ENCODE measurements at regions not wholly inside any gene's neighbourhood (a gene's known extent, or its start where the extent isn't known, plus 50 kb on each side); places are given as distances from the start of the nearest gene placed in this dataset.
"Not testable (repeated sequence)": the region's sequence is repeated elsewhere in the genome, so short reads cannot be mapped to it uniquely, and the experiment has no call there.

DNA sequence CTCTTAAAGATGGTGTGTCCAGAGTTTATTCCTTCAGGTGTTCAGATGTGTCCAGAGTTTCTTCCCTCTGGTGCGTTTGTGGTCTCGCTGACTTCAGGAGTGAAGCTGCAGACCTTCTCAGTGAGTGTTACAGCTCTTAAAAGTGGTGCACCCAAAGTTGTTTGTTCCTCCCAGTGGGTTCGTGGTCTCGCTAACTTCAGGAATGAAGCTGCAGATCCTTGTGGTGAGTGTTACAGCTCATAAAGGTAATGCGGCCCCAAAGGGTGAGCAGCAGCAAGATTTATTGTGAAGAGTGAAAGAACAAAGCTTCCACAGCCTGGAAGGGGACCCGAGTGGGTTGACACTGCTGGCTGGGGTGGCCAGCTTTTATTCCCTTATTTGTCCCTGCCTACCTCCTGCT, 227.7 kb upstream of the DAB2 start:
- H3K36me3 Mint-ChIP-seq; H3K4me1 Mint-ChIP-seq; H3K4me3 ChIP-seq (ENCODE audit: low read length in 2 of 2); H3K4me1 ChIP-seq (ENCODE audit: insufficient read depth, low read length); POLR2A ChIA-PET (ENCODE audit: partially characterized antibody); H3K9me3 ChIP-seq (ENCODE audit: control insufficient read depth in 1 of 2, low read length in 2 of 2); CTCF ChIA-PET (ENCODE audit: partially characterized antibody); H3K4me3 Mint-ChIP-seq; H3K27ac ChIP-seq (ENCODE audit: low read depth, low read length); H3K9me3 Mint-ChIP-seq; DNase-seq; H3K27me3 Mint-ChIP-seq; H3K36me3 ChIP-seq (ENCODE audit: insufficient read depth, low read length); H3K27ac Mint-ChIP-seq; intact Hi-C loops (cut with micrococcal nuclease); H3K27me3 ChIP-seq (ENCODE audit: insufficient read depth, low read length): not testable (repeated sequence)

DNA sequence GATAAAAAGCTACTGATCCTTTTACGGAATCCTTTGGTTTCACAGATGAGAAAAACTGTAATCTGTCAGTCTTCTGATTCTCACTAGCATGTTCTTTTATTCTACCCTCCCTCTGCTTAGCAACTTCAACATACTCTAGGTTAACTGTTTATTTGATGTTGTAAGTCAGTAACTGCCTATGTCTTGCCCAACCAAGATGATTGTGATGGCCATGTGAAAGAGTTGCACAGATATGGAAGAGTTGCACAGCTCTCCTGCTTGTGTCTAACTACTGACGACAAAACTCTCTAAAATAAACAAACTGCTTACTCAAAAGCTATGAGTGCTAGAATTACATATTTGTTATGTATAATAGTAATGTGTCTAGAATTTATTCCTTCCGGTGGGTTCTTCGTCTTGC, 227.3 kb upstream of the DAB2 start:
- Mint-ChIP-seq H3K27me3 (peaks cover 0 to 6% of the 10 kb centered on the region in 2 donors), H3K27ac (no peak overlapping the region), H3K4me3 (no peak overlapping the region), H3K9me3 (peaks cover 0 to 4% (median 0%) of the 10 kb centered on the region in 8 donors), H3K4me1 (peaks cover 0 to 4% (median 0%) of the 10 kb centered on the region in 4 donors), H3K36me3 (no peaks in the 10 kb centered on the region)
- CTCF ChIA-PET (ENCODE audit: partially characterized antibody): no interaction called here
- H3K4me3 ChIP-seq (ENCODE audit: low read length in 2 of 2): no peak overlapping the region
- H3K36me3 ChIP-seq (ENCODE audit: insufficient read depth, low read length): no peaks in the 10 kb centered on the region
- H3K9me3 ChIP-seq (ENCODE audit: control insufficient read depth in 1 of 2, low read length in 2 of 2): no peaks in the 10 kb centered on the region
- H3K27ac ChIP-seq (ENCODE audit: low read depth, low read length): no peak overlapping the region
- POLR2A ChIA-PET (ENCODE audit: partially characterized antibody): no interaction called here
- DNase-seq: no peak
- intact Hi-C loops (cut with micrococcal nuclease): no loop called here
- no peaks in the 10 kb centered on the region for H3K4me1 ChIP-seq (ENCODE audit: insufficient read depth, low read length)
- no peaks in the 10 kb centered on the region for H3K27me3 ChIP-seq (ENCODE audit: insufficient read depth, low read length)

DNA sequence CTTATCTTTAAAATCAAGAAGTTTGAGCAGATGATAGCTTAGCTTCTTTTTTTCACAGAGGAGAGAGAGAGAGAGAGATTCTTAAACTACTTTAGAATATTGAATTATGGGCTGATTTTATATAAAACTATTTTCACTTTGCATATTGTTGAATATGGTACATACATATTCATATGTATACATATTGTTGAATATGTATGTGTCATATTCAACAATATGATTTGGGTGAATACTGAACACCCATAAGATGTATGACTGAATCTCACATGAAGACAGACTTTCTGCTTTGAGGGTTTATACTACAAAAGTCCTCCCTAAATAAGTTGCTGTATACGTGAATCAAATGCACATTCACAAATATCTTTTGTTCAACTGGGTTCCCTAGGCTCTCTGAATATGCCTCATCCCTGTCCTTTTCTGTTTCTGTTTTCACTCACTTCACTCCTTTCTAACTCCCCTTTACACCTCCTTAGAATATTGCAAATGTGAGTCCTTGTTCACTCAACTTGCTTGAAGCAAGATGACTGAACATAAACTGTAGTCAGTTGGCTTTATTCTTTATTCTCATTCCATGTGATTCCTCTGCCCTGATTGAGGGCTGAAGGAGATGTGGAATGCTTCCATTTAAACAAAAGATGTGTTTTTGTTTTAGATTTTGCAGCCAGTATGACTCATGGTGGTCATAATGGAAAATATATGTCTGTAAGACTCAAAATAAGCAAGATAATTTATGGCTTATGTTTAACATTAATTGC, 225.4 kb upstream of the DAB2 start:
- no peak overlapping the region for H3K27ac ChIP-seq (ENCODE audit: low read depth, low read length)
- POLR2A ChIA-PET (ENCODE audit: partially characterized antibody): no interaction called here
- H3K36me3 ChIP-seq (ENCODE audit: insufficient read depth, low read length): no peaks in the 10 kb centered on the region
- H3K9me3 ChIP-seq (ENCODE audit: control insufficient read depth in 1 of 2, low read length in 2 of 2): no peaks in the 10 kb centered on the region
- DNase-seq: no peak
- intact Hi-C loops (cut with micrococcal nuclease): no loop called here
- Mint-ChIP-seq H3K36me3 (no peaks in the 10 kb centered on the region), H3K9me3 (peaks cover 0 to 4% (median 0%) of the 10 kb centered on the region in 8 donors), H3K27ac (no peak overlapping the region), H3K4me3 (no peak overlapping the region), H3K4me1 (peaks cover 0 to 3% (median 0%) of the 10 kb centered on the region in 4 donors), H3K27me3 (peaks cover 0 to 4% of the 10 kb centered on the region in 2 donors)
- no peaks in the 10 kb centered on the region for H3K27me3 ChIP-seq (ENCODE audit: insufficient read depth, low read length)
- CTCF ChIA-PET (ENCODE audit: partially characterized antibody): no interaction called here
- no peaks in the 10 kb centered on the region for H3K4me1 ChIP-seq (ENCODE audit: insufficient read depth, low read length)
- H3K4me3 ChIP-seq (ENCODE audit: low read length in 2 of 2): no peak overlapping the region

DNA sequence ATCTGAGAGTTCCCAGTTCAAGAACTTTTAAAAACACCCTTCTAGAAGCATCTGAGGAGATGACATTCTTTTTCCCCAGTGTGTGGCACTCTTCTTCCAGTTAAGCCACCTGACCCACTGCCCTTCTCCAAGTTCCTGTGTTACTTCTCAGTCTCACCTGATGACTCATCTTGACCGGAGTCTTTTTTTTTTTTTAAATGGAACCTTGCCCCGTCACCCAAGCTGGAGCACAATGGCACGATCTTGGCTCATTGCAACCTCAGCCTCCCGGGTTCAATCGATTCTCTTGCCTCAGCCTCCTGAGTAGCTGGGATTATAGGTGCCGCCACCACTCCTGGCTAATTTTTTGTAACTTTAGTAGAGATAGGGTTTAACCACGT, 224.1 kb upstream of the DAB2 start:
- H3K27me3 ChIP-seq (ENCODE audit: insufficient read depth, low read length): no peaks in the 10 kb centered on the region
- POLR2A ChIA-PET (ENCODE audit: partially characterized antibody): no interaction called here
- no peak overlapping the region for H3K27ac Mint-ChIP-seq

DNA sequence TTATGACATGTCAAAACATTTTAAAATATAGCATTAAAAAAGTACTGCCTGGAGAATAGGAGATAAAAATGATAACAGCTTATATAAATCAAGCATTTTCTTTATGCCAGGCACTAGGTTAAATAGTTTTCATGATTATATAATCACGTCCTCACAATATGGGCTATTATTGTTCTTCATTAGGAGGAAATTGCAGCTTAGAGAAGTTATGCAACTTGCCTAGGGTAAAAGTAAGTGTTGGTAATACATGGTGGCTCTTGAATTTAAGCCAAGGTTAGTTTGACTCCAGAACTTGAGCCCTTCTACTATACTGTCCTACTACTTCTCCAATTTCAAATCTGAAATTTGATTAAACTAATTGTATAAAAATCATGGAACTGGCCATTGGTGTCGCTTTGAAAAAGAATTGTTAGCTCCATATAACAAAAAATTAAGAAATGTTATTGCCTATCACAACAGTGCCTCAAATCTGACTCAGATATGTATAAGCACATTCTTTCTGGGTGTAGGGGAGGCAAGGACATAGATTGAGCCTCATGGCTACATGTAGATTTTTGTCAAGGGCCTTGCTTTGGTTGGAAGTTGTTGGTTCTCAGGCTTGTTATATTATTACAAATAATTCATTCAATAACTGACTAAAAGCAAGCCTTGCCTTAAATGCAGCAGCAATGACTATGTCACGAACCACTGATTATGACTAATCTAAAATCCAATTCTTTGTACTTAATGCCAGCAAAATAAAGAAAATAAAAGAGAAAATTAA, 223.5 kb upstream of the DAB2 start:
- H3K4me3 ChIP-seq (ENCODE audit: low read length in 2 of 2): no peak overlapping the region
- no peaks in the 10 kb centered on the region for H3K36me3 ChIP-seq (ENCODE audit: insufficient read depth, low read length)
- Mint-ChIP-seq H3K4me3 (no peak overlapping the region), H3K36me3 (no peaks in the 10 kb centered on the region), H3K27me3 (peaks cover 0 to 2% of the 10 kb centered on the region in 2 donors), H3K9me3 (peaks cover 0 to 4% (median 0%) of the 10 kb centered on the region in 8 donors), H3K27ac (no peak overlapping the region), H3K4me1 (peaks cover 0 to 3% (median 0%) of the 10 kb centered on the region in 4 donors)
- no peaks in the 10 kb centered on the region for H3K27me3 ChIP-seq (ENCODE audit: insufficient read depth, low read length)
- H3K4me1 ChIP-seq (ENCODE audit: insufficient read depth, low read length): no peaks in the 10 kb centered on the region
- ChIA-PET CTCF (ENCODE audit: partially characterized antibody) (no interaction called here), POLR2A (ENCODE audit: partially characterized antibody) (no interaction called here)
- DNase-seq: no peak
- intact Hi-C loops (cut with micrococcal nuclease): no loop called here
- H3K9me3 ChIP-seq (ENCODE audit: control insufficient read depth in 1 of 2, low read length in 2 of 2): no peaks in the 10 kb centered on the region
- H3K27ac ChIP-seq (ENCODE audit: low read depth, low read length): no peak overlapping the region

More for the DNA sequence above, 224.1 kb upstream of the DAB2 start:
- CTCF ChIA-PET (ENCODE audit: partially characterized antibody): no interaction called here
- Mint-ChIP-seq H3K9me3 (peaks cover 0 to 4% (median 0%) of the 10 kb centered on the region in 8 donors), H3K4me1 (peaks cover 0 to 3% (median 0%) of the 10 kb centered on the region in 4 donors), H3K36me3 (no peaks in the 10 kb centered on the region), H3K4me3 (no peak overlapping the region), H3K27me3 (peaks cover 0 to 4% of the 10 kb centered on the region in 2 donors)
- DNase-seq: no peak
- H3K4me1 ChIP-seq (ENCODE audit: insufficient read depth, low read length): no peaks in the 10 kb centered on the region
- no peaks in the 10 kb centered on the region for H3K36me3 ChIP-seq (ENCODE audit: insufficient read depth, low read length)
- intact Hi-C loops (cut with micrococcal nuclease): no loop called here
- no peaks in the 10 kb centered on the region for H3K9me3 ChIP-seq (ENCODE audit: control insufficient read depth in 1 of 2, low read length in 2 of 2)
- no peak overlapping the region for H3K27ac ChIP-seq (ENCODE audit: low read depth, low read length)
- no peak overlapping the region for H3K4me3 ChIP-seq (ENCODE audit: low read length in 2 of 2)

DNA sequence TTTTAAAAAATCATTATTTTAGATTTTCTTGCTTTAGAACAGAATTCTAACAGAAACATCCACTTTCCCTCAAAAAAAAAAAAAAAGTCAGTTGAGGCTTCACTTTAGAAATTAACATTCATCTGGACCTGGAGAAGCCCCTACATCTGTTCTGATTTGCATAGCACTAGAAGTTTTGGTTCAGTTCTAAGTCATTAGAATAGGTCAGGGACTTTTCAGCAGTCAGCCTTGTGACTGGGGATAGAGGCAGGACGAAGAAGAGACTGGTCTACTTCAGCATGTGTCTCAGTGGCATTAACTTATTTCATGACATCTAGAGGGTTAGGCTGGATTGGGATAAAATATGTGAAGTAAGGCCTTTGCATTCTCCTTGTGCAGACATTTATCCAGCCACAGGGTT, 215.8 kb upstream of the DAB2 start:
- Mint-ChIP-seq H3K27me3 (peaks cover 0 to 2% of the 10 kb centered on the region in 2 donors), H3K36me3 (no peaks in the 10 kb centered on the region), H3K4me1 (no peaks in the 10 kb centered on the region), H3K9me3 (peaks cover 0 to 2% (median 0%) of the 10 kb centered on the region in 8 donors), H3K27ac (no peak overlapping the region), H3K4me3 (no peak overlapping the region)
- no peaks in the 10 kb centered on the region for H3K36me3 ChIP-seq (ENCODE audit: insufficient read depth, low read length)
- no peaks in the 10 kb centered on the region for H3K9me3 ChIP-seq (ENCODE audit: control insufficient read depth in 1 of 2, low read length in 2 of 2)
- no peak overlapping the region for H3K4me3 ChIP-seq (ENCODE audit: low read length in 2 of 2)
- H3K27me3 ChIP-seq (ENCODE audit: insufficient read depth, low read length): no peaks in the 10 kb centered on the region
- ChIA-PET POLR2A (ENCODE audit: partially characterized antibody) (no interaction called here), CTCF (ENCODE audit: partially characterized antibody) (no interaction called here)
- no peak overlapping the region for H3K27ac ChIP-seq (ENCODE audit: low read depth, low read length)
- H3K4me1 ChIP-seq (ENCODE audit: insufficient read depth, low read length): no peaks in the 10 kb centered on the region
- no peak for DNase-seq
- intact Hi-C loops (cut with micrococcal nuclease): no loop called here

DNA sequence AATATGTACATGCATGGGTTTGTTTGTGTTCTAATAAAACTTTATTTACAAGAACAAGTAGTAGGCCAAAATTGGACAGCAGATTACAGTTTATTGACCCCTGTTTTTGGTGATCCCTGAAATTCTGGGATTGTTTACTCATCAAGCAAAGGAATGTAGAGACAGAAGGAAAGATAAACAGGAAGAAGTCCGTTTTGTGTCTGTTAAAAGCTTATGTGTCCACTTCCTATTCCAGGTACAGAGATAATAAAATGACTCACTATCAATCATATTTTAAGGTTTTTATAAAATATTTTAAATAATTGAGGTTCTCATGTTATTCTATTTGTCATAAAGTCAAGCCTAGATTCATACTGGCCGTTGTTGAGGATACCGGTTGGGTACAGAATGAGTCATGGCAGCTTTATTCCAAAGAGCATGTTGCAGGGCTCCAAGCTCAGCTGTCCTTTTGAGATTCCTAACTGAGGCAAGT, 214.9 kb upstream of the DAB2 start:
- Histone ChIP-seq H3K4me3 (ENCODE audit: low read length in 2 of 2) (no peak overlapping the region), H3K9me3 (ENCODE audit: control insufficient read depth in 1 of 2, low read length in 2 of 2) (no peaks in the 10 kb centered on the region), H3K4me1 (ENCODE audit: insufficient read depth, low read length) (no peaks in the 10 kb centered on the region), H3K27me3 (ENCODE audit: insufficient read depth, low read length) (no peaks in the 10 kb centered on the region), H3K36me3 (ENCODE audit: insufficient read depth, low read length) (no peaks in the 10 kb centered on the region), H3K27ac (ENCODE audit: low read depth, low read length) (no peak overlapping the region)
- ChIA-PET POLR2A (ENCODE audit: partially characterized antibody) (no interaction called here), CTCF (ENCODE audit: partially characterized antibody) (no interaction called here)
- H3K9me3 Mint-ChIP-seq: peaks cover 0 to 2% (median 0%) of the 10 kb centered on the region in 8 donors
- intact Hi-C loops (cut with micrococcal nuclease): no loop called here
- H3K27ac Mint-ChIP-seq: no peak overlapping the region
- H3K27me3 Mint-ChIP-seq: peaks cover 0 to 2% of the 10 kb centered on the region in 2 donors
- no peak for DNase-seq
- H3K36me3 Mint-ChIP-seq: no peaks in the 10 kb centered on the region
- no peak overlapping the region for H3K4me3 Mint-ChIP-seq
- no peaks in the 10 kb centered on the region for H3K4me1 Mint-ChIP-seq
